CD14-positive monocyte (primary cell): ENCODE measurements at regions not wholly inside any gene's neighbourhood (a gene's known extent, or its start where the extent isn't known, plus 50 kb on each side); places are given as distances from the start of the nearest gene placed in this dataset.

Source experiments
- DNase-seq, 3 donors: peaks; one replicate each; pipeline ENCODE4 v3.0.0-alpha.2; 2011 to 2022
- H2AFZ ChIP-seq: 2 replicates; pipeline ENCODE4 v1.6.0; 2012; ENCODE audit warnings: mild to moderate bottlenecking, low read depth, low read length, inconsistent platforms; ENCODE audit not compliant: insufficient read depth, poor library complexity, severe bottlenecking
- H3K27ac ChIP-seq, 2 donors: 1 replicate in 1 of 2; 2 replicates in 1 of 2; pipeline ENCODE4 v1.5.1; 2012 to 2013; ENCODE audit warnings: low read length in 2 of 2, control low read depth in 1 of 2, inconsistent platforms in 1 of 2, low read depth in 1 of 2, mild to moderate bottlenecking in 1 of 2
- H3K27me3 ChIP-seq, 2 donors: one replicate each; pipeline versions ENCODE4 v1.6.0 to v1.6.1; 2011 to 2013; ENCODE audit warnings: low read length in 2 of 2; ENCODE audit not compliant: control insufficient read depth in 2 of 2, insufficient read depth in 2 of 2
- H3K36me3 ChIP-seq, 2 donors: replicated peaks in 1 of 2; 1 replicate in 1 of 2; 2 replicates in 1 of 2; pipeline versions ENCODE4 v1.5.1 to v1.6.1; 2012 to 2013; ENCODE audit warnings: low read length in 2 of 2, control low read depth in 1 of 2, inconsistent platforms in 1 of 2, mild to moderate bottlenecking in 1 of 2; ENCODE audit not compliant: insufficient read depth in 2 of 2, control insufficient read depth in 1 of 2
- H3K4me1 ChIP-seq, 2 donors: 1 replicate in 1 of 2; 2 replicates in 1 of 2; pipeline versions ENCODE4 v1.5.1 to v1.6.1; 2012 to 2013; ENCODE audit warnings: low read length in 2 of 2, control low read depth in 1 of 2, inconsistent platforms in 1 of 2, mild to moderate bottlenecking in 1 of 2, moderate library complexity in 1 of 2; ENCODE audit not compliant: insufficient read depth in 2 of 2, control insufficient read depth in 1 of 2
- H3K4me2 ChIP-seq: replicated peaks from 2 replicates; pipeline ENCODE3; 2012; ENCODE audit warnings: low read length, moderate library complexity, mild to moderate bottlenecking; ENCODE audit not compliant: poor library complexity, severe bottlenecking; ENCODE audit errors: extremely low read depth
- H3K4me3 ChIP-seq, 3 experiments: fragments of 200-600 bp in 1 of 3; sonication (generic) in 1 of 3; replicated peaks in 1 of 3; 1 replicate in 2 of 3; 2 replicates in 1 of 3; pipeline ENCODE4 v1.5.1; 2011 to 2013; ENCODE audit warnings: low read length in 3 of 3, mild to moderate bottlenecking in 3 of 3, control low read depth in 2 of 3, low read depth in 2 of 3, inconsistent platforms in 1 of 3, moderate library complexity in 1 of 3
- H3K79me2 ChIP-seq: 2 replicates; pipeline ENCODE4 v1.6.0; 2012; ENCODE audit warnings: mild to moderate bottlenecking, control low read depth, inconsistent platforms, low read length, moderate library complexity; ENCODE audit not compliant: insufficient read depth
- H3K9ac ChIP-seq: 2 replicates; pipeline ENCODE4 v1.6.0; 2017; ENCODE audit warnings: low read length, mild to moderate bottlenecking; ENCODE audit not compliant: insufficient read depth, poor library complexity, severe bottlenecking
- H3K9me3 ChIP-seq, 2 donors: replicated peaks in 1 of 2; 1 replicate in 1 of 2; 2 replicates in 1 of 2; pipeline versions ENCODE4 v1.5.1 to v1.6.1; 2012 to 2013; ENCODE audit warnings: low read length in 2 of 2, control low read depth in 1 of 2; ENCODE audit not compliant: control insufficient read depth in 1 of 2, insufficient read depth in 1 of 2
- H4K20me1 ChIP-seq: 2 replicates; pipeline ENCODE4 v1.6.0; 2012; ENCODE audit warnings: mild to moderate bottlenecking, low read length, control low read depth, moderate library complexity; ENCODE audit not compliant: insufficient read depth
- H3K27ac Mint-ChIP-seq, 7 donors: one replicate each; pipeline ENCODE4 v1.8.0; 2020; ENCODE audit warnings: mild to moderate bottlenecking in 7 of 7, mixed read lengths in 7 of 7, moderate library complexity in 6 of 7, inconsistent platforms in 2 of 7
- H3K27me3 Mint-ChIP-seq, 3 donors: one replicate each; pipeline ENCODE4 v1.8.0; 2021 to 2022; ENCODE audit warnings: low read depth in 3 of 3, mild to moderate bottlenecking in 3 of 3, mixed read lengths in 3 of 3, moderate library complexity in 3 of 3, inconsistent platforms in 1 of 3
- H3K36me3 Mint-ChIP-seq, 2 donors: one replicate each; pipeline ENCODE4 v1.8.0; 2020; ENCODE audit warnings: mixed read lengths in 2 of 2, inconsistent platforms in 1 of 2, mild to moderate bottlenecking in 1 of 2
- H3K4me1 Mint-ChIP-seq: one replicate; pipeline ENCODE4 v1.8.0; 2020; ENCODE audit warnings: mild to moderate bottlenecking, mixed read lengths
- H3K4me3 Mint-ChIP-seq, 2 donors: one replicate each; pipeline ENCODE4 v1.8.0; 2020; ENCODE audit warnings: mild to moderate bottlenecking in 2 of 2, mixed read lengths in 2 of 2, moderate library complexity in 1 of 2
- H3K9me3 Mint-ChIP-seq, 7 donors: one replicate each; pipeline ENCODE4 v1.8.0; 2020 to 2022; ENCODE audit warnings: mixed read lengths in 7 of 7, mild to moderate bottlenecking in 6 of 7, moderate library complexity in 6 of 7, inconsistent platforms in 2 of 7
- CTCF ChIP-seq: fragments of 200-600 bp; IDR thresholded peaks from one replicate; pipeline ENCODE4 v1.8.0; 2022; ENCODE audit warnings: antibody characterized with exemption, mild to moderate bottlenecking
- WGBS: methylation state at CpG from one replicate; pipeline ENCODE4 v1.1.5; 2013; ENCODE audit warnings: missing lambda C conversion rate; ENCODE audit not compliant: insufficient coverage; 5-methylcytosine and 5-hydroxymethylcytosine counted together
- intact Hi-C, 2 donors: fragments of 100-400 bp; cut with micrococcal nuclease; formaldehyde crosslinking; loops; one replicate each; pipeline versions ENCODE4 v1.15.0 to v1.15.1; 2023

DNA sequence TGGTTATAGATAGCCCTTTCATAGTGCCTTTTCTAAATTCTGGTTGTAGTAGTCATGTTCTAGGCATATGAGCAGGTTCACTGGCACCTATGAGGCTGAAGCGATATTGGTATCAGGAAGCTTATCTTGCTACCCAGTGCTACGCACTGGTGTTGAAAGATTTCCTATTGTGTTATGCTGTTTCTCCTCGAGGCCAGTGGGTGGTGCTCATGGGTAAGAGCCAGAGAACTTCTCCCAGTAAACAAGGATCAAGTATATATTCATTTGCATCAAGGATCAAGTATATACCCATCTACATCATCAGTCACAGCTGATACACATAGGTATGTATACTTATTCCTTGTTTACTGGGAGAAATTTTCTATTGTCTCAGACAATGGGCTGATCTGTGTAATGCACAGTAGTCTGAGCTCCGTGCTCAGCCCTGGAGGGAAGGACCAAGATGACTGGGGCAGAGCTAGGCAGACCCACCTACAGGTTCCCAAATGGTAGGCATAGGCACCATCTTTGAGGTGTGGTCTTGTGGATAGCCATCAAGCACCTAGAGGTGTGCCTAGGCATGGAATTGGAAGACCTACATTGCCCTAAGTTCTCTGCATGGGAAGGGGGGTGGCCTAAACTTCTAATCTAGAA, 101.2 kb upstream of the GALNT13 start:
- H3K36me3 Mint-ChIP-seq: no peaks in the 10 kb centered on the region
- Histone ChIP-seq H3K4me2 (no peak overlapping the region), H3K9ac (no peak overlapping the region), H2AFZ (no peak overlapping the region), H3K4me3 (no peak overlapping the region), H3K36me3 (no peaks in the 10 kb centered on the region), H3K9me3 (peaks cover 27 to 40% of the 10 kb centered on the region in 2 donors), H3K4me1 (no peaks in the 10 kb centered on the region), H3K27me3 (no peaks in the 10 kb centered on the region), H4K20me1 (no peaks in the 10 kb centered on the region), H3K27ac (no peak overlapping the region), H3K79me2 (no peaks in the 10 kb centered on the region)
- no peak for TF ChIP-seq CTCF
- no peak overlapping the region for H3K27ac Mint-ChIP-seq
- peaks cover 4 to 29% (median 12%) of the 10 kb centered on the region in 7 donors for H3K9me3 Mint-ChIP-seq
- intact Hi-C loops: no loop called here
- no peak overlapping the region for H3K4me3 Mint-ChIP-seq
- no peaks in the 10 kb centered on the region for H3K27me3 Mint-ChIP-seq
- WGBS: 80% methylated on average over 3 of the region's 4 CpGs
- no peak for DNase-seq
- H3K4me1 Mint-ChIP-seq: no peaks in the 10 kb centered on the region

DNA sequence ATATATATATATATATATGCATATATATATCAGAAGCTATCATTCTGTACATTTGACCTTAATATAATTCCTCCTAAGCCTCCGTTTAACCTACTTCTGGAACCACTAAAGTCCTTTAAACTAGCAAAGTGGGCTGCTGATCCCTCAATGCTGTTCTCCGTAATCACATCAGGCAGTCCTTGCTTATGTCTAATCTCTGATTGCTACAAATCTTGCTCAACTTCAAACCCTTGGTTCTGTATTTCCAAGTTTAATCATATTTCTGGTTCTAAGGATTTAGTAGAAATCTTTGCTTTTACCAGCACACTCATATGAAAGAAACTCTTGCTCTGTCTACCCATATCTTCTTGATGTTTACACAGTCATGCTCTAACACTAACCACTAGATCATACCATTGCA, 91.5 kb upstream of the GALNT13 start:
- H3K4me1 Mint-ChIP-seq: no peaks in the 10 kb centered on the region
- WGBS: 83% methylated on average over 1 of the region's 2 CpGs
- H3K36me3 Mint-ChIP-seq: no peaks in the 10 kb centered on the region

More for the DNA sequence above, 91.5 kb upstream of the GALNT13 start:
- Histone ChIP-seq H3K4me2 (no peak overlapping the region), H3K36me3 (no peaks in the 10 kb centered on the region), H3K4me1 (no peaks in the 10 kb centered on the region), H2AFZ (no peak overlapping the region), H3K27ac (no peak overlapping the region), H3K27me3 (no peaks in the 10 kb centered on the region), H4K20me1 (no peaks in the 10 kb centered on the region), H3K9me3 (peaks cover 4 to 13% of the 10 kb centered on the region in 2 donors), H3K79me2 (no peaks in the 10 kb centered on the region), H3K9ac (no peak overlapping the region), H3K4me3 (no peak overlapping the region)
- Mint-ChIP-seq H3K27ac (no peak overlapping the region), H3K4me3 (no peak overlapping the region), H3K9me3 (peaks cover 0 to 11% (median 3%) of the 10 kb centered on the region in 7 donors), H3K27me3 (no peaks in the 10 kb centered on the region)
- intact Hi-C loops: no loop called here
- DNase-seq: no peak
- TF ChIP-seq CTCF: no peak
